Glomerular endothelial cell (primary cell): ENCODE measurements at regions not wholly inside any gene's neighbourhood (a gene's known extent, or its start where the extent isn't known, plus 50 kb on each side); places are given as distances from the start of the nearest gene placed in this dataset.

Source experiments
- DNase-seq: peaks from one replicate; pipeline ENCODE4 v3.0.0-alpha.2; 2011; ENCODE audit warnings: low read depth, low spot score; ENCODE audit errors: extremely low read depth

GRCh38 chr7:131624536-131624935 is 68.1 kb upstream of the PODXL start:
- no peak for DNase-seq

GRCh38 chr7:131623154-131623553 is 66.7 kb upstream of the PODXL start:
- DNase-seq: peak; percentile 89

GRCh38 chr7:131621652-131622051 is 65.2 kb upstream of the PODXL start:
- DNase-seq: no peak

GRCh38 chr7:131620673-131621609 is 64.5 kb upstream of the PODXL start:
- DNase-seq: no peak

GRCh38 chr7:131619336-131620305 is 63.2 kb upstream of the PODXL start:
- no peak for DNase-seq

- DNase-seq: no peak
Measured at GRCh38 chr7:131618391-131618790, 62.0 kb upstream of the PODXL start.

GRCh38 chr7:131616487-131617200 is 60.2 kb upstream of the PODXL start:
- no peak for DNase-seq

- DNase-seq: no peak
Measured at GRCh38 chr7:131613909-131614308, 57.5 kb upstream of the PODXL start.

GRCh38 chr7:131610007-131610406 is 53.6 kb upstream of the PODXL start:
- no peak for DNase-seq

GRCh38 chr7:131608116-131608500 is 51.7 kb upstream of the PODXL start:
- no peak for DNase-seq

GRCh38 chr7:131607291-131608115 is 51.1 kb upstream of the PODXL start:
- no peak for DNase-seq

GRCh38 chr7:131606346-131607290 is 50.2 kb upstream of the PODXL start:
- DNase-seq: no peak
